ENCODE measurements at regions not wholly inside any gene's neighbourhood (a gene's known extent, or its start where the extent isn't known, plus 50 kb on each side); places are given as distances from the start of the nearest gene placed in this dataset.

DNA sequence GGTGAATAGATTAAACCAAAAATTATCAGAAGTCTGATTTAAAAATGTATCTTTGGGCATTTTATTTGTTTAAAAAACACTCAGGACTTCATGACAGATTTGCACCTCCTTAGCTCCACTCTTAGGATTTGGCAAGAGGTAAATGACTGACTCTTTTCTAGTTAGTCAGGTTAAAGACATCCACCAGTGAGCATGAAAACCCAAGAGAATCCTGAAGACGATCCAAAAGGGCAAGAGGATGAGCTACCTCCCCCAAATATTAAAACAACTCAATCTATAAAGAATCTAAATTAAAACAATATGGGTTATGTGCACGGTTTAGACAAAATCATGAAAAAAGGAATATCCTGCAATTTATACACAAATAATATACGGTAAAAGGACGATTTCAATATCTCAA lies 89.4 kb upstream of the OPRM1 start:
- TF ChIP-seq CBX5 (CRISPR knock-in tag; IDR thresholded peaks at IDR 0.05; ENCODE audit: borderline replicate concordance) (no peak), HNF4G (IDR thresholded peaks at IDR 0.05; ENCODE audit: borderline replicate concordance, low read depth, low read length) (no peak), HNF4G (CRISPR knock-in tag; IDR thresholded peaks at IDR 0.05; ENCODE audit: borderline replicate concordance, low read depth) (no peak), MYC (CRISPR knock-in tag; IDR thresholded peaks at IDR 0.05; ENCODE audit: borderline replicate concordance) (no peak), MXI1 (IDR thresholded peaks at IDR 0.05; ENCODE audit: borderline replicate concordance, low read depth, low read length) (no peak), MED8 (CRISPR knock-in tag; IDR thresholded peaks at IDR 0.05; ENCODE audit: insufficient replicate concordance) (no peak), CREB1 (IDR thresholded peaks at IDR 0.05) (no peak), CREB1 (CRISPR knock-in tag; IDR thresholded peaks at IDR 0.05) (no peak), GATA4 (IDR thresholded peaks at IDR 0.05; ENCODE audit: borderline replicate concordance, low read depth) (no peak), JUN (CRISPR knock-in tag; IDR thresholded peaks at IDR 0.05) (no peak)
- TF ChIP-seq, protein P1, sequence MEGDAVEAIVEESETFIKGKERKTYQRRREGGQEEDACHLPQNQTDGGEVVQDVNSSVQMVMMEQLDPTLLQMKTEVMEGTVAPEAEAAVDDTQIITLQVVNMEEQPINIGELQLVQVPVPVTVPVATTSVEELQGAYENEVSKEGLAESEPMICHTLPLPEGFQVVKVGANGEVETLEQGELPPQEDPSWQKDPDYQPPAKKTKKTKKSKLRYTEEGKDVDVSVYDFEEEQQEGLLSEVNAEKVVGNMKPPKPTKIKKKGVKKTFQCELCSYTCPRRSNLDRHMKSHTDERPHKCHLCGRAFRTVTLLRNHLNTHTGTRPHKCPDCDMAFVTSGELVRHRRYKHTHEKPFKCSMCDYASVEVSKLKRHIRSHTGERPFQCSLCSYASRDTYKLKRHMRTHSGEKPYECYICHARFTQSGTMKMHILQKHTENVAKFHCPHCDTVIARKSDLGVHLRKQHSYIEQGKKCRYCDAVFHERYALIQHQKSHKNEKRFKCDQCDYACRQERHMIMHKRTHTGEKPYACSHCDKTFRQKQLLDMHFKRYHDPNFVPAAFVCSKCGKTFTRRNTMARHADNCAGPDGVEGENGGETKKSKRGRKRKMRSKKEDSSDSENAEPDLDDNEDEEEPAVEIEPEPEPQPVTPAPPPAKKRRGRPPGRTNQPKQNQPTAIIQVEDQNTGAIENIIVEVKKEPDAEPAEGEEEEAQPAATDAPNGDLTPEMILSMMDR (CRISPR knock-in tag; IDR thresholded peaks at IDR 0.05) = no peak
